SKM-1 (cell line): ENCODE measurements at regions not wholly inside any gene's neighbourhood (a gene's known extent, or its start where the extent isn't known, plus 50 kb on each side); places are given as distances from the start of the nearest gene placed in this dataset.

Experiments used
- DNase-seq: peaks from one replicate; lab custom pipeline; 2025; ENCODE audit not compliant: unreplicated experiment; lab: John Stamatoyannopoulos, UW

DNA sequence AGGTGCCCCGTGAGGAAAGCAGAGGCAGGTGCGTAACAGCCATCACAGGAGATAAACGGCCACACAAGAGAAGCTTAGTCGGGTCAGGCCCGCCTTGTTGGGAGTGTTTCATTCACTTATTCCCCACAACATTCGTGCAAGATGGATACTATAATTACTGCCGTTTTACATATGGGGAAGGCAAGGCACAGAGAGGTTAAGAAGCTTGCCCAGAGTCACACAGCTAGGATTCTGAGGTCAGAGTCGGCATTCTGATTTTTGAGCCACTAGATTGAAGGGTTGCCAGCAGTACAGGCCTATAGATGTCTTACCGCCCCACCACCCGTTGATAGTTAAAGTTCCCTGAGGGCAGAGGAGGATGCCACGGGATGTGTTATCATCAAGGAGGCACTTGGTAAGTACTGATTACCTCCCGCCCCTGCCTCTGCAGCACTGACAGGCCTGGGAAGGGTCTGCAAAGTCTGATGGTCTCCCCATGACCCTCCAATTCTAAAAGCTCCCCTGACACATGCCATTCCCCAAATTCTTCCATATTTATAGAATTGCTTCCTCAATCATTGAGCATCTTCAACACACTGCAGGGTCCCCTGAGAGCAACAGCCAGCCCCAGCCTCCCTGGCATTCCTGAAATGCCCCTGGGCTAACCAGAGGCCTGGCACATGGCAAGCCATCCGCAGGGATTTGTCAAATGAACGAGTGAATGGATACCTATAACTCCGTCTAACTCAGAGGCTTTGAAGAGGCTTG, 74.7 kb upstream of the CLDN14 start:
- DNase-seq, result no peak

DNA sequence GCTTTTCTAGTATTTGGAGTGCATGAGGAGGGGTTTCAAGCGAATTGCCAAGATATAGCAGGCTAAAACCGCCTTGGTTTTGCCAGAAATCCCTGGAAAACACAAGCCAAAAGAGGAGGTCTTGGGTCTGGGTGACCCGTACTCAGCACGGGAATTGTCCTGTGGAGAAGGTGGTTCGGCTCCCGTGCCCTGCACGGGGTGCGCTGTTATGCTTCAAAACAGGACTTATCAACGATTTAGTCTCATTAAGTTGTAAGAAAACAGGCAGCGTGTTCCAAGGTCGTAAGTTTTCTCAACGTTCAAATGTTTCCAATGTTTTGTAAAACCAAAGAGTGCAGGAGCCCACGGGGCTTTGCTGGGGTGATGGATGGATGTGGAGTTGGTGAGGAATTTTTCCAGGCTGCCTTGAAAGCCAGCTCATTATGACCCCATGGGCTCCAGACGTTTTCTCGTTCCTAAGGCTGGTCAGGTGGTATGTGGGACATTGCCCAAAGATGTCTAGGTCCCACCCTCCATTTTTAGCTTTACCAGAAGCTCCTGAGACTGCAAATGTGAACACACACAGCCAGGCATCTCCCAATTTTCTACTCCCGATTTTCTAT, 75.4 kb upstream of the CLDN14 start:
- DNase-seq, result no peak

GRCh38 chr21:36557316-36557715, 77.4 kb upstream of the CLDN14 start:
- DNase-seq, result no peak

- no peak for DNase-seq
These were observed 81.1 kb upstream of the CLDN14 start for GRCh38 chr21:36560933-36561575.

DNA sequence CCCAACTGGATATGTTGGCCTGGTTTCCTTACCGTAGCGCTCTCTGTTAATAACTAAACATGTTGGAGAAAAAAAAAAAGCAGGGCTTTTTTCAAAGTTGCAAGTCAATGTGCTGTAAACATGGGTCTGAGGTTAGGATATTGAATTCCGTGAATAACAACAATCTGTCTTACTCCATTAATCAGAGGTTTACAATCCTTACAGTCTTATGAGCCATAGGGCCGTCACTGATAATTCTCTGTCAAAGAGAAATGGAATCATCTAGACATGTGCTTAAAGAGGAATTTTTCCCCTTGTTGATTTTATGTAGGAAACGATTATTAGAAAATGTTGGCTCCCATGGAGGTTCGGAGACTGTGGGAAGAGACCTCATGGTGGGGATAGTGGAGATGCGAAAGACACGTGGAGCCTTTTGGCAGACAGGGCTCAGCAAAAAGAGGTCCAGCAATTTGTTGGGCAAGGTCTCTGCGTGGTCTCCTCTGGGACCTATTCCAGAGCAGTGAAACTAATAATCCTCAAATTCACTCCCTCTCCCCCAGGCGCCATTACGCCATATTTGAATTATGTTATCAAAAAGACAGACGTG, 83.5 kb upstream of the CLDN14 start:
- no peak for DNase-seq

DNA sequence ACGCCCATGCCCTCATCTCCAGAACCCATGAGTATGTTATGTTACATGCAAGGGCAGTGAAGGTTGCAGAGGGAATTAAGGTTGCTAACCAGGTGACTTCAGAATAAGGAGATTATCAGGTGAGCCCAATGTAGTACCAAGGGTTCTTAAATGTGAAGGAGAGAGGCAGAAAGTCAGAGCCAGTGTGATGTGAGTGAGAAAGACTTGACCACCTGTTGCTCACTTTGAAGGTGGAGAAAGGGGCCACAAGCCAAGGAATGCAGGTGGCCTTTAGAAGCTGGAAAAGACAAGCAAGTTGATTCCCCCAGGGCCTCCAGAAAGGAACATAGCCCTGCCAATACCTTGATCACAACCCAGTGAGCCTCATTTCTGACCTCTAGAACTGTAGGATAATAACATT, 84.7 kb upstream of the CLDN14 start:
- no peak for DNase-seq

GRCh38 chr21:36565540-36565939, 85.6 kb upstream of the CLDN14 start:
- DNase-seq, result no peak

GRCh38 chr21:36566644-36567043, 86.7 kb upstream of the CLDN14 start:
- DNase-seq, result no peak

GRCh38 chr21:36567216-36567885, 87.4 kb upstream of the CLDN14 start:
- DNase-seq, result no peak

DNA sequence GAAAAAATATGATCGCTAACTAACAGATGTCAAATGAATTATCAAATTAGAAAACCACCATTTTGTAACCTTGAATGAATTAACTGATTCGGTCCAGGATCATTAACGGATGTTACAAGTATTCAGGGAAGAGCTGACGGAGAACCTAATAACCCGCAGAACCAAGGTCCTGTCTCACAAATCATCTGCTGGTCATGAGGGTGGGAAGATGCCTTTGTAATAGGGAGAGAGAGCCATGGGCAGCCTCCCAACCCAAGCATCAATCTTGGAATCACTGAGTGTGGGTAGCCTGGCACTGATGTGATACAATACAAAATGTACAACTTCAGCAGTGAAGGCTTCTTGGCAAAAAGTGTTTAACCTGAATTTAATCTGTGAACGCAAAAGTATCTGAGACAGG, 89.6 kb upstream of the CLDN14 start:
- no peak for DNase-seq

- DNase-seq, result no peak
These were observed 91.6 kb upstream of the CLDN14 start for GRCh38 chr21:36571556-36571955.

DNA sequence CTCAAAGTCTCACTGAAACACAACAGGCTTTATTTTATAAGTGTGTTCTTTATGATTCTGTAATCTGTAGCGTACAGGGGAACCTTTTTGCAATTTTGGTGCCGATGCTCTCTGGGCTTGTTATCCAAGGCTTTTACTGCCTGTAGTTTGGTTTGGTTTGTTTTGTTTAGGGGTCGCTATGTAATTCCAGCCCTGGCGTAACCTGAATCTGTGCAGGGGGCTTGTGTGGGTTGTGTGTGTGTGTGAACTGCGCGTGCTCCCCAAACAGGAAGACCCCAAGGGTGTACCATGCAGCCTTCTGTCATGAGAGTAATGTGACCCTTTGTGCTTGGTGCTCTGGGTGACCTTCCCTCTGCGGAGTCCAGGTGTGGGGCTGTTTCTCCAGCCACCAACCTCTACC, 92.1 kb upstream of the CLDN14 start:
- DNase-seq, result no peak

- no peak for DNase-seq
These were observed 95.4 kb upstream of the CLDN14 start for GRCh38 chr21:36575306-36575705.

- DNase-seq, result no peak
These were observed 96.5 kb upstream of the CLDN14 start for GRCh38 chr21:36576441-36576840.

DNA sequence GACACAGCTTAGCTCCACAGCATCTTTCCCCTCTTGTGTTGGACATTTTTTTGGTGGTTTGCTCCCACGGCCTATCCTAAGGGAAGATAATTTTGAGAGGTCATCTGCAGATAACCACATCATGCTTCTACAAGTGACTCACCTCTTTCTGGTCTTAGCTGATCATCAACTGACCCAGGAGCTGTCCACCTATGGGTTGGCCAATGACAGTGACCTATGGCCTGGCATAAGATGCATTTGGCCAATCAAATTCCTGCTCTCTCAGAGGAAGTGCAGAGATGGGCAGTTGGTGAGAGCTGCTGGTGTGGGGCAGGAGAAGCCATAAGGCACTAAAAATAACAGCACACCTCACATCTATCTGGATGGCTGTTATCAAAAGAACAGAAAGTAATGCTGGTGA, 100.0 kb upstream of the CLDN14 start:
- DNase-seq, result no peak

GRCh38 chr21:36582271-36582670, 102.3 kb upstream of the CLDN14 start:
- no peak for DNase-seq

- DNase-seq, result no peak
These were observed 103.7 kb upstream of the CLDN14 start for GRCh38 chr21:36583591-36583990.

GRCh38 chr21:36584980-36585940, 105.3 kb upstream of the CLDN14 start:
- DNase-seq, result no peak

DNA sequence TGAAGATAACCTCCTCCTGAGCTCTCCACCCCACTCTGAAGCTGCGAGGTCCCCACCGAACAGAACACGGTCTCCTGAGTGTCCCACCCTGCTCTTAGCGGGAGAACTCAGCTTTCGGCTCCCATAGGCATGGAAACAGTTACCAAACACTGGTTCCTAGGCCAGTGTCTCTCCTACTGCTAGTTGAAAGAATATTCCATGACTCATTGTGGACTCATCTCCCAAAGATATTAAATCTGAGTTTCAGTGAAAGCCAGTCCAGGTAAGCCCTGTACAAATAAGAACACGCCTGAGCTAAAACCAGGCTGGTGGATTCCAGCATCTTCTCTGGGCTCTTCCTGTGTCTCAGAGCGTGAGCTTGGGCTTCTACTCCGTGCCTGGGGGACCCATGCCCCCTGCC, 107.5 kb upstream of the CLDN14 start:
- no peak for DNase-seq

DNA sequence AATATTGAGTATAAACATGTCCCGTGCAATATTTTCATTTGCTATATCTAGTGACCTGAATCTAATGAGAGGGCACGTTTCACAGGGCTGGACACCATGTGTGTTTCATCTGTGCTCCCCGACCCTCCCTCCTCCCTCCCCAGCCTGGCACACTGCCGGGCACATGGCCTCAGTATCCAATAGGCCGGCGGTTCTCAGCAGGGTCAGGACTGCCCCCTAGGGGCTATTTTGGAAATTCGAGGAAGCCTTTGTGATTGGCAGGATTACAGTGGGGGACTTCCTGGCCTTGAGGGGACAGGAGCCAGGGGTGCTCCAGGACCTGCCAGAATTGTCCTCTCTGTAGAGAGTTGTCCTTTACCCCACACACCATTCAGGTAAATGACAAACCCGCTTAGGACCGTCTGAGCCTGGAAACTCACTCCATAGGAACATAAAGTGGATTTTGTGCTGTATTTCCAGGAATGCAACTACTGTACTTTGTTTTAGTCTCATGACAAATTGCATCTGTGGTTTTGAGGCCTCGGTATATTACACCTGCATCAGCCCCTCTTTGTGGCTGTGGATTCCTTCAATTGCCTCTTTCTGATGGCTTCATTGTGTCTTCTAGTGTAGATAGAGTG, 109.5 kb upstream of the SIM2 start:
- peak; percentile 9 for DNase-seq
